ENCODE measurements at regions not wholly inside any gene's neighbourhood (a gene's known extent, or its start where the extent isn't known, plus 50 kb on each side); places are given as distances from the start of the nearest gene placed in this dataset.

DNA sequence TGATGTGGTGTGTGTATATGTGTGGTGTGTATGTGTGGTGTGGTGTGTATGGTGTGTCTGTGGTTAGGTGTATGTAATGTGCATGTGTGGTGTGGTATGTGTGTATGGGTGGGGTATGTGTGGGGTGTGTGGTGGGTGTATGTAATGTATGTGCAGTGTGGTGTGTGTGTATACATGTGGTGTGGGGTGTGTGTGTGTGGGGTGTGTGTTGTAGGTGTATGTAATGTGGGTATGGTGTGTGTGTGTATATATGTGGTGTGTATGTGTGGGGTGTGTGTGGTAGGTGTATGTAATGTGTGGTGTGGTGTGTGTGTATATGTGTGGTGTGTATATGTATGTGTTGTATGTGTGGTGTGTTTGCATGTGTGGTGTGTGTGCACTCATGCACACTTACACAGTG is 84.8 kb upstream of the ID2 start:
- H3K4me2 ChIP-seq (ENCODE audit: low read depth, low read length, poor library complexity, severe bottlenecking) = no peak overlapping the region
- H2AFZ ChIP-seq (ENCODE audit: low read length) = no peak overlapping the region
- no peaks in the 10 kb centered on the region for H3K79me2 ChIP-seq (ENCODE audit: insufficient read depth, low read length)
- H3K27me3 ChIP-seq (ENCODE audit: insufficient read depth, low read length, poor library complexity, severe bottlenecking) = no peaks in the 10 kb centered on the region
- no peaks in the 10 kb centered on the region for H3K9me2 ChIP-seq (replicated peaks; ENCODE audit: low read depth, low read length)
- H3K4me3 ChIP-seq (ENCODE audit: low read length, poor library complexity, severe bottlenecking) = no peak overlapping the region
- H3K4me1 ChIP-seq (ENCODE audit: insufficient read depth, low read length, poor library complexity, severe bottlenecking) = peaks cover 8% of the 10 kb centered on the region
- H3K9ac ChIP-seq (ENCODE audit: low read depth, low read length, poor library complexity, severe bottlenecking) = no peak overlapping the region
- H4K20me1 ChIP-seq (ENCODE audit: insufficient read depth, low read length, poor library complexity, severe bottlenecking) = no peaks in the 10 kb centered on the region
- H3K9me3 ChIP-seq (ENCODE audit: insufficient read depth, low read depth, low read length) = no peaks in the 10 kb centered on the region
- H3K36me3 ChIP-seq (ENCODE audit: insufficient read depth, low read length) = no peaks in the 10 kb centered on the region
- no peak for TF ChIP-seq EZH2phosphoT487 (IDR thresholded peaks at IDR 0.05; ENCODE audit: borderline replicate concordance)
- TF ChIP-seq, protein P1, sequence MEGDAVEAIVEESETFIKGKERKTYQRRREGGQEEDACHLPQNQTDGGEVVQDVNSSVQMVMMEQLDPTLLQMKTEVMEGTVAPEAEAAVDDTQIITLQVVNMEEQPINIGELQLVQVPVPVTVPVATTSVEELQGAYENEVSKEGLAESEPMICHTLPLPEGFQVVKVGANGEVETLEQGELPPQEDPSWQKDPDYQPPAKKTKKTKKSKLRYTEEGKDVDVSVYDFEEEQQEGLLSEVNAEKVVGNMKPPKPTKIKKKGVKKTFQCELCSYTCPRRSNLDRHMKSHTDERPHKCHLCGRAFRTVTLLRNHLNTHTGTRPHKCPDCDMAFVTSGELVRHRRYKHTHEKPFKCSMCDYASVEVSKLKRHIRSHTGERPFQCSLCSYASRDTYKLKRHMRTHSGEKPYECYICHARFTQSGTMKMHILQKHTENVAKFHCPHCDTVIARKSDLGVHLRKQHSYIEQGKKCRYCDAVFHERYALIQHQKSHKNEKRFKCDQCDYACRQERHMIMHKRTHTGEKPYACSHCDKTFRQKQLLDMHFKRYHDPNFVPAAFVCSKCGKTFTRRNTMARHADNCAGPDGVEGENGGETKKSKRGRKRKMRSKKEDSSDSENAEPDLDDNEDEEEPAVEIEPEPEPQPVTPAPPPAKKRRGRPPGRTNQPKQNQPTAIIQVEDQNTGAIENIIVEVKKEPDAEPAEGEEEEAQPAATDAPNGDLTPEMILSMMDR (conservative IDR thresholded peaks at IDR 0.05; ENCODE audit: low read length) = no peak
- H3F3A ChIP-seq (ENCODE audit: low read depth) = no peaks in the 10 kb centered on the region

DNA sequence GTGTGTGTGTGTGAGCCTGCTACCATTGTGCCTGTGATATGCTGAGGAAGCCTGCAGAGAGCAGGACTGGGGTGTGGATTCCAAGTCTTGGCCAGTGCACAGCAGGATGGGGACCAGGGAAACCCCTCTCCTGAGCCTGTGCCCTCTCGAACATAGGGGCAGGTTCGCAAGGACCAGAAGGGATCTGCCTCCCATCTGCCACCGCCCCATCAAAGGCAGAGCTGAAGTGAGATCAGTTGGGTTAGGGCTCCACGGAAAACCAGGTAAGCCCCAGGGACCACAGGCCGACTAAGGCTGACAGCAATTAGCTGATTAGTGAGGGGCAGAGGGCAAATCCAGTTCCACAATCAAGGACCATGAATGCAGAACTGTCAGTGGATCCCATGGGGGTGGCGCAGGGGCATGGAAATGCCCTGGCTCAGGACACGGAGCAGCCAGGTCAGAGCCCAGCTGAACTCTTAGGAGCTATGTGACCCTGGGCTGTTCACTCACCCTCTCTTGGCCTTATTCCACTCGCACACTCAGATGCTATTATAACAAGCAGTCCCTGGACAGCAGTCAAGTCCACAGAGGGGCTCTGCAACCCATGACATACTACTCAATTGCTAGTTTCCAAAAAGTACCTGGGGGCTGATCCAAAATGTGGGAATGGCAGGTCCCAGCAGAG is 84.2 kb upstream of the ID2 start:
- Histone ChIP-seq H3K4me2 (ENCODE audit: low read depth, low read length, poor library complexity, severe bottlenecking) (no peak overlapping the region), H3K4me3 (ENCODE audit: low read length, poor library complexity, severe bottlenecking) (no peak overlapping the region), H4K20me1 (ENCODE audit: insufficient read depth, low read length, poor library complexity, severe bottlenecking) (no peaks in the 10 kb centered on the region), H3K9me3 (ENCODE audit: insufficient read depth, low read depth, low read length) (no peaks in the 10 kb centered on the region), H3K9ac (ENCODE audit: low read depth, low read length, poor library complexity, severe bottlenecking) (no peak overlapping the region), H3K4me1 (ENCODE audit: insufficient read depth, low read length, poor library complexity, severe bottlenecking) (peaks cover 8% of the 10 kb centered on the region), H3K9me2 (replicated peaks; ENCODE audit: low read depth, low read length) (no peaks in the 10 kb centered on the region), H3K27me3 (ENCODE audit: insufficient read depth, low read length, poor library complexity, severe bottlenecking) (no peaks in the 10 kb centered on the region), H3K79me2 (ENCODE audit: insufficient read depth, low read length) (no peaks in the 10 kb centered on the region), H3F3A (ENCODE audit: low read depth) (no peaks in the 10 kb centered on the region), H3K36me3 (ENCODE audit: insufficient read depth, low read length) (no peaks in the 10 kb centered on the region), H2AFZ (ENCODE audit: low read length) (no peak overlapping the region)
- TF ChIP-seq, protein P1 (conservative IDR thresholded peaks at IDR 0.05; ENCODE audit: low read length) = no peak
- no peak for TF ChIP-seq EZH2phosphoT487 (IDR thresholded peaks at IDR 0.05; ENCODE audit: borderline replicate concordance)

DNA sequence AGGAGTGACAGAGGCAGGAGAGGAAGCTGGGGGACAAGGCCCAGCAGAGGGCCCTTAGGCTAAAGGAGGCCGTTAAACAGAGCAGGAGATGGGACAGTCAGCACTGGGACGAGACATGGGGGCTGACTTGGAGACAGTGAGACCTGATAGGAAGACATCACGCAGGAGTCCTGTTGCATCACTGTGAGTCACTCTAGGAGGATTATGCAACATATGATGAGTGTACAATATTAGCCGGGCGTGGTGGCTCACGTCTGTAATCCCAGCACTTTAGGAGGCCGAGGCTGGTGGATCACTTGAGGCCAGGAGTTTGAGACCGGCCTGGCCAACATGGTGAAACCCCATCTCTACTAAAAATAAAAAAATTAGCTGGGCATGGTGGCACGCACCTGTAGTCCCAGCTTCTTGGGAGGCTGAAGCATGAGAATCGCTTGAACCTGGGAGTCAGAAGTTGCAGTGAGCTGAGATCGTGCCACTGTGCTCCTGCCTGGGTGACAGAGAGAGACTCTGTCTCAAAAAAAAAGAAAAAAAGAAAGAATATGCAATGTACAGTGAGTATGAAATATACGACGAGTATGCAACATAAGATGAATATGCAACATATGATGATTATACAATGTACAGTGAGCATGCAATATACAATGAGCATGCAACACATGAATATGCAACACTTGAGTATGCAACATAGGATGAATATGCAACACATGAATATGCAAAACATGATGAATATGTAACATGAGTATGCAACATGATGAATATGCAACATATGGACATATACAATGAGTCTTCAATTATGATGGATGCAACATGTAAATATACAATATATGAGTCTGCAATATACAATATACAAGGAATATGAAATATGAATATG is 83.3 kb upstream of the ID2 start:
- no peaks in the 10 kb centered on the region for H3K9me3 ChIP-seq (ENCODE audit: insufficient read depth, low read depth, low read length)
- no peak overlapping the region for H3K9ac ChIP-seq (ENCODE audit: low read depth, low read length, poor library complexity, severe bottlenecking)
- no peak overlapping the region for H3K4me3 ChIP-seq (ENCODE audit: low read length, poor library complexity, severe bottlenecking)
- no peak overlapping the region for H2AFZ ChIP-seq (ENCODE audit: low read length)
- H4K20me1 ChIP-seq (ENCODE audit: insufficient read depth, low read length, poor library complexity, severe bottlenecking) = no peaks in the 10 kb centered on the region
- no peak for TF ChIP-seq EZH2phosphoT487 (IDR thresholded peaks at IDR 0.05; ENCODE audit: borderline replicate concordance)
- TF ChIP-seq, protein P1 (conservative IDR thresholded peaks at IDR 0.05; ENCODE audit: low read length) = no peak
- peaks cover 4% of the 10 kb centered on the region for H3K4me1 ChIP-seq (ENCODE audit: insufficient read depth, low read length, poor library complexity, severe bottlenecking)
- no peaks in the 10 kb centered on the region for H3F3A ChIP-seq (ENCODE audit: low read depth)
- no peaks in the 10 kb centered on the region for H3K9me2 ChIP-seq (replicated peaks; ENCODE audit: low read depth, low read length)
- no peaks in the 10 kb centered on the region for H3K27me3 ChIP-seq (ENCODE audit: insufficient read depth, low read length, poor library complexity, severe bottlenecking)
- no peaks in the 10 kb centered on the region for H3K79me2 ChIP-seq (ENCODE audit: insufficient read depth, low read length)
- no peak overlapping the region for H3K4me2 ChIP-seq (ENCODE audit: low read depth, low read length, poor library complexity, severe bottlenecking)
- H3K36me3 ChIP-seq (ENCODE audit: insufficient read depth, low read length) = no peaks in the 10 kb centered on the region

Data from Loucy (cell line).